GM19043 (cell line): ENCODE measurements at regions not wholly inside any gene's neighbourhood (a gene's known extent, or its start where the extent isn't known, plus 50 kb on each side); places are given as distances from the start of the nearest gene placed in this dataset.
"Not testable (repeated sequence)": the region's sequence is repeated elsewhere in the genome, so short reads cannot be mapped to it uniquely, and the experiment has no call there.

Source experiments
- ATAC-seq: cut with Tn5 transposase; IDR thresholded peaks from one replicate; pipeline ENCODE4 v1.9.1; 2021; ENCODE audit warnings: low read depth; ENCODE audit not compliant: unreplicated experiment

GRCh38 chr13:111575276-111575675, 254.8 kb downstream of the TEX29 start:
- ATAC-seq, result no peak

GRCh38 chr13:111575719-111576118, 255.3 kb downstream of the TEX29 start:
- no peak for ATAC-seq

- no peak for ATAC-seq
Measured at GRCh38 chr13:111577208-111577828, 256.9 kb downstream of the TEX29 start.

- no peak for ATAC-seq
Measured at GRCh38 chr13:111577956-111578605, 257.6 kb downstream of the TEX29 start.

GRCh38 chr13:111584101-111584672, 263.7 kb downstream of the TEX29 start:
- ATAC-seq, result no peak

DNA sequence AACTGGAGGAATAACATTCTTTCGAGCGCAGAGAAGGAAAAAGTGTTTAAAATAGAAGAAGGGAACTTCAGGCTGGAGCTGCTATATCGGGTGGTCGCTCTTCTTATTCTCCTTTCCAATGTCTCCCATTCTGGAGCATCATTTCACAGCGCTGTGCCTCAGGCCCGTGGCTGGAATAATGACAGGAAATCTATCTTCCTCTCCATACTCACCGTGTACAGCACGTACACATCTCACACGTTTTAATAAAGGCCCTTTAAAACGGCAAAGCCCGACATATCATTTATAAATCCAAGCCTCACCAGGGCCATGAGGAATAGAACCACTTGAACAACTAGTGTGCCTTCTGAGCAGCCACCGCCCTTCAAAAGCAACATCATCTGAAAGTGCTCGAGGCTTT, 264.4 kb downstream of the TEX29 start:
- no peak for ATAC-seq

GRCh38 chr13:111586291-111586690, 265.8 kb downstream of the TEX29 start:
- no peak for ATAC-seq

- no peak for ATAC-seq
Measured at GRCh38 chr13:111587249-111587648, 266.8 kb downstream of the TEX29 start.

GRCh38 chr13:111589321-111589720, 268.9 kb downstream of the TEX29 start:
- ATAC-seq, result no peak

DNA sequence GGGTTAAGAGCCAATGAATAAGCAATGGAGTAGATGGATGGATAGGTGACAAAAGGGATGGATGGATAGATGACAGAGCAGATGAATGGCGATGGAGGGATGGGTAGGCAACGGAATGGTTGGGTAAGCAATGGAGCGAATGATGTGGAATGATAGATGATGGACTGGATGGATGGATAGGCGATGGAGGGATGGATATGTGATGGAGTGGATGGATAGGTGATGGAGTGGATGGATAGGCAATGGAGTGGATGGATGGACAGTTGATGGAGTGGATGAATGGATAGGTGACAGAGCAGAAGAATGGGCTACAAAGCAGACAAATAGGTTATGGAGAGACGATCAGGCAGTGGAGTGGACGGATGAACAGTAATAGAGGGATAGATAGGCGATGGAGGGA, 269.6 kb downstream of the TEX29 start:
- ATAC-seq, result no peak

DNA sequence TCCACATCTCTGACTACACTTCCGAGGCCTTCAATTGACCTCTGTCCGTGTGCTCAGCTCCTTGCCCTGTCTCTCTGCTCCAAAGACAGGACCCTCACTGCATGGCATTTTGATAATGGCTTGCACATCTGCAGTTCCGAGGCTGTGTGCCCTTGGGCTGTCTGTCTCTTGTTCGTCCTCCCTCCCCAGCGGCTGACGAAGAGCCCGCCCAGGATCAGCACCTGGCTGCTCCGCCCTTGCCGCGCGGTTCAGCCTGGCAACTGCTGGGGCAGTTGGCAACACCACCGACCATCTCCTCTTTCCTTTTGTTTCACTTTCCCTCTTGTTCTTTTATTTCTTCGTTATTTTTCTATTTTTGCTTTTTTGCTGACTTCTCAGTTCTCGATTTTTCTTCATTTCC, 270.4 kb downstream of the TEX29 start:
- no peak for ATAC-seq

DNA sequence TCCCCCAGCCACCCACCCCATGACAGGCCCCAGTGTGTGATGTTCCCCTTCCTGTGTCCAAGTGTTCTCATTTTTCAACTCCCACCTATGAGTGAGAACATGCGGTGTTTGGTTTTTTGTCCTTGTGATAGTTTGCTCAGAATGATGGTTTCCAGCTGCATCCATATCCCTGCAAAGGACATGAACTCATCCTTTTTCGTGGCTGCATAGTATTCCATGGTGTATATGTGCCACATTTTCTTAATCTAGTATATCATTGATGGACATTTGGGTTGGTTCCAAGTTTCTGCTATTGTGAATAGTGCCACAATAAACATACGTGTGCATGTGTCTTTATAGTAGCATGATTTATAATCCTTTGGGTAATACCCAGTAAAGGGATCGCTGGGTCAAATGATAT, 273.0 kb downstream of the TEX29 start:
- ATAC-seq, result not testable (repeated sequence)

DNA sequence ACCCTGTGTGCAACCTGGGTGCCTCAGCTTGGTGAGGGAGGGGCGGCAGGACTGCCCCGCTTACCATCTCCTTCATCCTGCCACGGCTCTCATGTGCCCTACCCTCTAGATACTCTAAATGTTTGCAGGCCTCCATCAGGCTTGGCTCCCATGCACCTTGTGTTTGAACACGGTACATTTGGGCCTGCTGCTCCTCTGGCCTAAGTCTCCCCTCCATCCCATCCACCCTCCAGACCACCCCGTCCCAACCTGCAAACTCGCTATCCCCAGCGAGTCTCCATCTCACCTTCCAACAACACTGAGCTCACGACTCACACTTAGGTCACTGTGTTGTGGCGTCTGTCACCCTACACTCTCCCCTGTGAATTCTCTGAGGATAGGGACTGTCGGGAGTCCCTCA, 274.2 kb downstream of the TEX29 start:
- no peak for ATAC-seq

DNA sequence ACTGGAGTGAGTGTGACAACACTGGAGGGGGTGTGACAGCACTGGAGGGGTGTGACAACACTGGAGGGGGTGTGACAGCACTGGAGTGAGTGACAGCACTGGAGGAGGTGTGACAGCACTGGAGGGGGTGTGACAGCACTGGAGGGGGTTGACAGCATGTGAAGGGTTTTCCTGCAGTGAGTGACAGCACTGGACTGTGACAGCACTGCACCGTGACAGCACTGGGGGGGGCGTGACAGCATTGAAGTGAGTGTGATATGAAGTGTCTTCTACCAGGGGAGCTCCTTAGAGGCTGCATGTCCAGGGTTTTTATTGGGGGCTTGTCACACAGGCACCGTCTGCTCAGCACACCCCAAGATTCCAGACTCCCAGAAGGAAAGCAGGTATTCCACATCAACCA, 274.8 kb downstream of the TEX29 start:
- ATAC-seq, result no peak

DNA sequence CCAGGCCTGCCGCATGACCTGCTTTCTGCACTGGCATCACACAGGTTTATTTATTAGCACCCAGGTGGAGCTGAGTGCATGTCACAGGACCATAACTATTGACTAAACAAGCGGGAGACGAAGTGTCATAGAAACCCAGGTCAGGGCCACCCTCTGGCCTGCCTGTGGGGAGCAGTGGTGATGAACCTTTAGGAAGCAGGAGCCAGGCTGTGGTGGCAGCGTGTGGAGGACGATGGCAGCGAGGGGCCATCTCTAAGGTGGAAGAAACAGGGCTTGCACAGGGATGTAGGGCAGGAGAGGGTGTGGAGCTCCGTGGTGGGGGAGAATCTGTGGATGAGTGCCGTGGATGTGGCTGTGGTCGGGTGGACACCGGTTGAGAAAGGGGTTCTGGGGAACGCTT, 275.3 kb downstream of the TEX29 start:
- ATAC-seq, result no peak

- no peak for ATAC-seq
Measured at GRCh38 chr13:111597191-111597611, 276.8 kb downstream of the TEX29 start.

DNA sequence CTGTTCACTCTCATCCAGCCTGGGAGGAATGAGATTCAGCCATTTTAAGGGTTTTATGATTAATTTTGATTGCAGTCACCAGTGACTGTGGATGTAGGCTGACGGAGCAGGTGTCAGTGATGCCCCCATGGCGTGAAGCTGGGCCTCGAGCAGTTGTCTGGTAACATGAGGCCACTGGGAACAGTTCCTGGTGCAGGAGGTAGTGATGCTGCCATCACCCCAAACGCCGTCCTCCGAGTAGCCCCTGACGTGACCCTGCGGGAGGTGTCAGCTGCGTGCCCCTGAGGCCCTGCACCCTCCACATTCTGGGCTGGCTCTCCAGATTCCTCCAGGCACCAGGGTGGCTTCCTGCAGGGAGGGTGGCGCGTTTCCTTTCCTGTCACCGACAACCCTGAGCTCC, 277.2 kb downstream of the TEX29 start:
- no peak for ATAC-seq

GRCh38 chr13:111598747-111599146, 278.3 kb downstream of the TEX29 start:
- no peak for ATAC-seq

- ATAC-seq, result no peak
Measured at GRCh38 chr13:111599791-111600190, 279.3 kb downstream of the TEX29 start.

GRCh38 chr13:111602874-111603273, 282.4 kb downstream of the TEX29 start:
- ATAC-seq, result no peak

DNA sequence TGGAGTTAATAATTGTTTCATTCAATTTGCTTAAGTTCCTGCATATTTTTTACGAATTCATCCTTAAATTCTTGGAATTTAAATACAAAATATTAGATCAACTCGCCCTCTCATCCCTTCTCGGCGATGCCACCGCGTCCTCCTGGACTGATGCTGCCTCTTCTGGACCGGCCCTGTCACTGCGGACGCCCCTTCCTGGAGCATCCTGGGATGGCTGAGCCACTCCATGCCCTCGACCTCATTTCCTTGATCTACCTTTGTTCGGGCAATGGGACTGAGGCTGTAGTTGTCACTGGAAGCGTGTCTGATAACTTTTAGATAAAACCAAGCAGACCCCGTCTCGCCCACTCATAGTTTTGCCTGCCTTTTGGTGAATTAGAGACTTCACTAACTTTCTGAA, 283.7 kb downstream of the TEX29 start:
- no peak for ATAC-seq

DNA sequence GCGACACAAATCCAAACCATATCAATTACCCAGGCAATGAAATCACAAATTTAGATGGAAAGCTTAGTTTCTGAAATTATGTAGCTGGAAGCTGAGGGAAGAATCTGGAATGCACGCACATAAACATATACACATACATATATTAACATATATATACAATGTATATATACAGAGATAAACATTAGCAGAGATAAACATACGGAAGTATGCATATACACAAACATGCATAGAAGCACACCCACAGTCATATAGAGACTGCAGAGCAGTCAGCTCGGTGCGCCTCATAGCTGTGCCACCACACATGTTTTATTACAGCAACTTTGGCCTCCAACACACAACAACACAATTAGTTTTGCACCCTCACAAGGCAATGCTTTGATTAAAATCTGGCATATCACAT, 288.1 kb downstream of the TEX29 start:
- ATAC-seq, result no peak
